NCI-H2171 (cell line): ENCODE measurements at regions not wholly inside any gene's neighbourhood (a gene's known extent, or its start where the extent isn't known, plus 50 kb on each side); places are given as distances from the start of the nearest gene placed in this dataset.

ENCODE experiments used
- DNase-seq: peaks from one replicate; lab custom pipeline; 2025; lab: John Stamatoyannopoulos, UW

DNA sequence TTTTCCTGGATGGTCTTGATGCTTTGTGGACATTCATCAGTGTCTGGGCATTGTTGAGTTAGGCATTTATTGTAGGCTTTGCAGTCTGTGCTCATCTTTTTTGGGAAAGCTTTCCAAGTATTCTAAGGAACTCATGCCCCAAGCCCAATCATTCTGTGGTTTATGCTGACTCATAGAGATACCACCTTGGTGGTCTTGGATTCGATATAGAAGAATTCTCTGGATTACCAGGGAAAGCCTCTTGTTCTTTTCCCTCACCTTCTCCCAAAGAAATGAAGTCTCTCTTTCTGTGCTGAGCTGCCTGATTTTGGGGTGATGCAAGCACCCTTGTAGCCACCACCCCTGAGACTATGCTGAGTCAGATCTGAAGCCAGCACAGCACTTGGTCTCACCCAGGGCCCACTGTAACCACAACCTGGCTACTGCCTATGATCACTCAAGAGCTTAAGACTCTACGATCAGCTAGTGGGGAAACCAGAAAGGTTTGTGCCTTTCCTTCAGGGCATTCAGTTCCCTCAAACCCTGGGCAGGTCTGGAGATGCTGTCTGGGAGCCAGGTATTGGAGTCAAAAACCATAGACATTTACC, 422.6 kb downstream of the NUF2 start:
- DNase-seq, result no peak

DNA sequence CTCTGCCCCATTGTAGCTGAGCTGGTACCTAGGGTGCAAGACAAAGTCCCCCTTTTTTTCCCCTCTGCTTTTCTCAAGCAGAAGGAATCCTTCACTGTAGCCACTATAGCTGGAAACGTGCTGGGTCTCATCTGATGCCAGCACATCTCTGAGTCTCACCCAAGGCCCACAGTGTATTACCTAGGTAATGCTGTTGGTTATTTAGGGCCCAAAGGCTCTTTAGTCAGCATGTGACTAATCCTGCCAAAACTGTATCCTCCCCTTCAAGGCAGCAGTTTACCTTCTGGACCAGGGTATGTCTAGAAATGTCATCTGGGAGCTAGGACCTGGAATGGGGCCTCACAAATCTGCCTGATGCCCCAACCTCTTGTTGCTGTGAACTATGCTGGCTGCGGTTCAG, 423.4 kb downstream of the NUF2 start:
- no peak for DNase-seq

DNA sequence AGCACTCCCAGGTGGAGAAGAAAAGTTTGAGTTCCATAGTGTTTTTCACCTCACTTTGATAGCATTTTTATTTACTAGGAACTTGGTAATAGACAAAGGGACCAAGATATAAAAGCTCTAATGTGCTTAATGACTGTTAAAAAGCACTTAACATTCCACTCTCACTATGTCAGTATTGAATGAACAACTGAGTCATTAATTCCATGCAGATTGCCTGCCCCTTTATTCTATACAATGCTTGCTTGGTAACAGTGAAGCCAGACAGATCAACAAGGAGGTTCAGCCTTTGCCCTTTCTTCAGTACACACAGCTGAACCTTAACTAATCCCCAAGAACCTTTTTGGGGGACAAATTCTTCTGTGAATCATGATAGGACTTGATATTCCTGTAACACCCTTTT, 425.5 kb downstream of the NUF2 start:
- no peak for DNase-seq

- no peak for DNase-seq
Measured at GRCh38 chr1:163747855-163748254, 426.1 kb downstream of the NUF2 start.

DNA sequence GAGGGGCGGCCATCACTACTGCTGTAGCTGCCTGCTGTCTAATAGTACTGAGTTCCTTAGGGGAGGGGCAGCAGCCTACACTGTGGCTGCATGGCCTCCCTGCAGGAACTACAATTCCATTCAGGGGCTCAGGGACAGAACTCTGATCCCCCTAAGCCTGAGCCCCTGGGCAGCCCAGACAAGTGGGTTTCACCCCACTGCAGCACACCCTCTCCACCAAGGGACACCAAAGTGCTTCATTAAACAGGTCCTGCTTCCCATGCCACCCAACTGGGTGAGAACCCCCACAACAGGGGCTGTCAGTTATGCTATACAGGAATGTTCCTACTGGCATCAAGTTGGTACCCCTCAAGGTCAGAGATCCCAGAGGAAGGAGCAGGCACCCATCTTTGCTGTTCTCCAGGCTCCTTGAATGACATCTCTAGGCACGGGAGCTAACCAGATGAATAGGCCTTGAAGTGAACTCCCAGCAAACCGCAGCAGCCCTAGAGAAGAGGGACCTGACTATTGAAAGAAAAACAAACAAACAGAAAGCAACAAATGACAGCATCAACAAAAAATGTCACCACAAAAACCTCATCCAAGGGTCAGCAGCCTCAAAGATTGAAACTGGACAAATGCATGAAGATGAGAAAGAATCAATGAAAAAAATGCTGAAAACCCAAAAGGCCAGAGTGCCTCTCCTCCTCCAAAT, 437.4 kb downstream of the NUF2 start:
- DNase-seq, result no peak

GRCh38 chr1:163761898-163762297, 440.1 kb downstream of the NUF2 start:
- DNase-seq, result no peak

- no peak for DNase-seq
Measured at GRCh38 chr1:163766257-163766918, 444.6 kb downstream of the NUF2 start.

DNA sequence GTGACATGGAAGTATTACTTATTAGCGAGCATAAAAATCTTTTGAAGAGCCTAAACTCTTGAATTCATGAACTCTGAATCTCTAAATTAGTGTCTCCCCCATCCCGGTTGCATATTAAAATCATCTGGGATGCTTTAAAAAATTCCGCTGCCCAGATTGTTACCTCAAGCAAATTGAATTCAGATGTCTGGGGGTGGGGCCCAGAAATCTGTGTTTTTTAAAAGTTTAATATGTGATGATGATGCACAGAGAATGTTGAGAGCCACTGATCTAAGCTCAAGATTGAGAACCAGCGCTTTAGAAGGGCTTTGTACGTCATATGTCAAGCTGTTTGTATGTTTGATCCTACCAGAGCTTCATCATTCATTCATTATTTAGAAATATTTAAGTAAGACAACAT, 446.8 kb downstream of the NUF2 start:
- DNase-seq, result no peak

- DNase-seq, result no peak
Measured at GRCh38 chr1:163770265-163770664, 448.5 kb downstream of the NUF2 start.

GRCh38 chr1:163771637-163772036, 449.9 kb downstream of the NUF2 start:
- no peak for DNase-seq

DNA sequence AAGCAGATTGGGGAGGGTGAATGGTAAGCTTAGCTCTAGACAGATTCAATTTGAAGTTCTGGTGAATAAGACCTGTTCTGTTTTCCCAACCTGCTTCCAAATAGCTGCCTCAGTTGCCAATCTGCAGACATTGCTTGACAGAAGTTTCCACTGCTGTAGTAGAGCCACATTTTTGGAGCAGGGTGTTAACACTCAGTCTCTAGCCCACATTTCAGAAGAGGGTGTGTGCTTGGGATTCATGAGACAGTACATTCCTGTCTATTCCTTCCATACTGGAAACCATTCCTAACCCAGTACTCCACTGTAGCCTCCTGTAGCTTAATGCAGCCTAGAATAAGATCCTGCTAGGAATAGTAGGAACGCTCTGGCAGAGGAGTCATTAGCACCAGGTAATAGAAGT, 450.5 kb downstream of the NUF2 start:
- DNase-seq, result no peak

GRCh38 chr1:163773396-163773795, 451.6 kb downstream of the NUF2 start:
- DNase-seq, result no peak

GRCh38 chr1:163774401-163774945, 452.7 kb downstream of the NUF2 start:
- peak; percentile 41 for DNase-seq

DNA sequence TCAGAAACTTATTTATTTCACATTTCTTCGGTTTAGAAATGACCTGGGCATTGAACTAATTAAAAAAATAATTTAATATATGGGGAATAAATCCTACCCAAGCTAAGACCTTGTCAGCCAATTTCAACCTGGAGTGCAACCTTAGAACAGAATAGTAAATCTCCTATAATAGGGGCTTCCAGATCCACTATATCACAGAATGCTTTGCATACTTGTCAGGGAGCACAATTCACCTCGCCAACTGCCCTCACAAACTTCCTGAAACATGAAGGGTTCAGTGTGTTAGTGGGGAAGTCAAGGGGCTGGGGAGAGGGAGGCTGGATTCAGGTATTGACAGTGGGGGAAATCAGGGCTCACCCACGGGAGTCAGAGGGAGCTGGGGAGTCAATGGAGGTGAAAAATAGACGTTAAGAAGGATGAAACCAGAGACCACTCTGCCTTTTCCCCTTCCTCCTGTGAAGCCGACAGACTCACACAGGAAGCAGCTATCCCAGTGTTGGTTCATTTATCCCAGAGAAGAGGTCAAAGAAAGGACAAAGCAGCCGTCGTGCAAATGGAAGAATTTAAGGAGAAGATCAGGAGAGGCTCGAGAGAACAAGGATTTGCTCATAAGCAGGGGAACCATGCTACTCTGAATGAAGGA, 453.3 kb downstream of the NUF2 start:
- DNase-seq, result no peak

DNA sequence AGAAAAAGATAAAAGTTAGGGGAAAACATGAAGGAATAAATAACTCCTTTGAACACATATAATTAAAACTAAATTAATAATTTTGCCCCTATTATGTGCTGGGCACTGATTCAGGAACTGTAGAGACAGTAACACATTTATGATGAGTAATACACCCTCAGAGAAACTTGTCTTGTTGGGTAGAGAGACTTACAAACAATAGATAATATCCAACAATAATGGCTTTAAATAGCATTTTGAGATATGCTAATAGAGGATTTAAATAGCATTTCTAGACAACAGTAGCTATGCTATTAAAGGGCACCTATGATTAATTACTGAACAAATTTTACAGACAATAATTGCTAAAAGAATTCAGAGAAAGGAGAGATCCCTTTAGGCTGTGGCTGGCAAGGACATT, 455.5 kb downstream of the NUF2 start:
- DNase-seq, result no peak

- no peak for DNase-seq
Measured at GRCh38 chr1:163781146-163781545, 459.4 kb downstream of the NUF2 start.

- no peak for DNase-seq
Measured at GRCh38 chr1:163785868-163786405, 464.2 kb downstream of the NUF2 start.

- DNase-seq, result no peak
Measured at GRCh38 chr1:163789911-163790310, 468.2 kb downstream of the NUF2 start.

- no peak for DNase-seq
Measured at GRCh38 chr1:163794551-163794950, 472.8 kb downstream of the NUF2 start.

- DNase-seq, result no peak
Measured at GRCh38 chr1:163796394-163796821, 474.7 kb downstream of the NUF2 start.

DNA sequence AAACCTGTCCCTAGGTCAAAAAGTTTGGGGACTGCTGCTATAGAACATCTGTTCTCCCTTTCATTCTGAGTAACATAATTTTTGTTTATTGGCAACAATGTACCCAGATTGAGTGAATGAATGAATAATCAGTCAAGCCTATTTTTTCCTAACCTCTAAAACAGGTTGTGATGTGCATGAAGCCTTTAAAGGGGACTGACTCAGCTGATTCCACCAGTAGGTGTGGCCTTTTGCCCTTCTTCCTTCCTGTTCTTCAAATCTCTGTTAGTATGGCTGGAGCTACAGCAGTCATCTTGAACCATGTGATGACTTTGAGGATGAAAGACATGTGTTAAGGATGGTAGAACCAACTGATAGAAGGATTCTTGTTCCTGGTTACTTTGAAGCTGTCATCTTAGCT, 476.1 kb downstream of the NUF2 start:
- DNase-seq, result no peak

DNA sequence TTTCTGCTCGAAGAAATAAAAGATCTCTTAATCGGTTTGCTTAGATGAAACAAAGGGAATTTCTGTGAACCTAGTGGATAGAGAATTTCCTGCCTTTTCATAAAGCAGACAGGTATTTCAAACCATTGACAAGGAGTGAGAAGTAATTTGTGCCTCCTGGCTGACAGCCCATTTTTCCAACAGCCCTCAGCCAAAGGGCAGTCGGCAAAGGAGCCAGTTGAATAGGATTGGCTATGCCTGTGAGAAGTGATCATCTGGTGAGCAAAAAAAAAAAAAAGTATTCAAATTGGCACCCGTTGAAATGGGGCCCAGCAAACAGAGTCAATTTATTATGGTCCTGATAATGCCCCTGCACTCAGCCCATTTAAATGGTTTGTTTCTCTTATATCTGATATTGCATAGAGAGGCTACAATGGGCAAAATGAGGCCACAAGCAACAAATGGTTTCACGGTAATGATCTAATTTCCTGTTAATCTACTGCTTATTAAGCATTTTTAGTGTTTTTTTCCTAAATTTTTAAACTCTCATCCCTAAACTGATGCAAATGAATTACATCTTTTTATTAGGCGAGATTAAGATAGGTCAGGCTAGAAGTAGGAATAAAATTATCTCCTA, 477.5 kb downstream of the NUF2 start:
- DNase-seq, result no peak
